CD4-positive, alpha-beta T cell treated with Interleukin-12 subunit alpha and Interleukin-12 subunit beta, for 1 hour (primary cell): ENCODE measurements at regions not wholly inside any gene's neighbourhood (a gene's known extent, or its start where the extent isn't known, plus 50 kb on each side); places are given as distances from the start of the nearest gene placed in this dataset.
"Not testable (repeated sequence)": the region's sequence is repeated elsewhere in the genome, so short reads cannot be mapped to it uniquely, and the experiment has no call there.

Experiments
- DNase-seq: peaks from one replicate; pipeline ENCODE4 v3.0.0-alpha.2; 2020

- DNase-seq = no peak
Observed at GRCh38 chr1:99062192-99062591, 57.5 kb upstream of the PLPPR5 start.

- DNase-seq = no peak
Observed at GRCh38 chr1:99069146-99069545, 64.5 kb upstream of the PLPPR5 start.

GRCh38 chr1:99078529-99078928 is 73.9 kb upstream of the PLPPR5 start:
- DNase-seq = not testable (repeated sequence)

GRCh38 chr1:99082366-99082765 is 77.7 kb upstream of the PLPPR5 start:
- no peak for DNase-seq

GRCh38 chr1:99083338-99083737 is 78.7 kb upstream of the PLPPR5 start:
- DNase-seq = no peak

GRCh38 chr1:99084562-99084961 is 79.9 kb upstream of the PLPPR5 start:
- DNase-seq = no peak

GRCh38 chr1:99086057-99086456 is 81.4 kb upstream of the PLPPR5 start:
- DNase-seq = no peak

- DNase-seq = no peak
Observed at GRCh38 chr1:99098589-99098988, 93.9 kb upstream of the PLPPR5 start.

GRCh38 chr1:99106274-99106673 is 101.6 kb upstream of the PLPPR5 start:
- no peak for DNase-seq

GRCh38 chr1:99107680-99108079 is 103.0 kb upstream of the PLPPR5 start:
- DNase-seq = no peak

- DNase-seq = no peak
Observed at GRCh38 chr1:99110140-99111041, 105.7 kb upstream of the PLPPR5 start.

- no peak for DNase-seq
Observed at GRCh38 chr1:99115231-99115630, 110.6 kb upstream of the PLPPR5 start.

- DNase-seq = no peak
Observed at GRCh38 chr1:99119188-99119587, 114.5 kb upstream of the PLPPR5 start.

GRCh38 chr1:99122039-99122438 is 117.4 kb upstream of the PLPPR5 start:
- DNase-seq = no peak

- DNase-seq = no peak
Observed at GRCh38 chr1:99123936-99124335, 119.3 kb upstream of the PLPPR5 start.

GRCh38 chr1:99131546-99131945 is 126.9 kb upstream of the PLPPR5 start:
- DNase-seq = no peak

- DNase-seq = no peak
Observed at GRCh38 chr1:99133756-99134500, 129.3 kb upstream of the PLPPR5 start.

- DNase-seq = no peak
Observed at GRCh38 chr1:99137554-99138206, 126.6 kb upstream of the PLPPR4 start.

GRCh38 chr1:99139876-99140275 is 124.4 kb upstream of the PLPPR4 start:
- no peak for DNase-seq

- DNase-seq = no peak
Observed at GRCh38 chr1:99146129-99146848, 118.0 kb upstream of the PLPPR4 start.

GRCh38 chr1:99149952-99150351 is 114.3 kb upstream of the PLPPR4 start:
- no peak for DNase-seq

- DNase-seq = no peak
Observed at GRCh38 chr1:99152132-99152531, 112.2 kb upstream of the PLPPR4 start.

GRCh38 chr1:99163671-99164070 is 100.6 kb upstream of the PLPPR4 start:
- no peak for DNase-seq
